Activated CD4-positive, alpha-beta memory T cell treated with anti-CD3 and anti-CD28 coated beads for 36 hours (primary cell): ENCODE measurements at regions not wholly inside any gene's neighbourhood (a gene's known extent, or its start where the extent isn't known, plus 50 kb on each side); places are given as distances from the start of the nearest gene placed in this dataset.

Experiments used
- CTCF ChIA-PET: fragments of 350-600 bp; sonication (Branson Sonifier 250); formaldehyde crosslinking; loops from one replicate; lab custom pipeline; 2021; ENCODE audit warnings: antibody characterized with exemption, inconsistent platforms; lab: Charles Lee
- POLR2A ChIA-PET: fragments of 350-600 bp; sonication (Branson Sonifier 250); formaldehyde crosslinking; loops from one replicate; lab custom pipeline; 2021; ENCODE audit warnings: antibody characterized with exemption; lab: Charles Lee
- DNase-seq: peaks from one replicate; pipeline ENCODE4 v3.0.0-alpha.2; 2020
- H3K27ac Mint-ChIP-seq: one replicate; pipeline ENCODE4 v1.8.0; 2021; ENCODE audit warnings: mixed read lengths
- H3K27me3 Mint-ChIP-seq: one replicate; pipeline ENCODE4 v1.8.0; 2021; ENCODE audit warnings: mixed read lengths
- H3K36me3 Mint-ChIP-seq: one replicate; pipeline ENCODE4 v1.8.0; 2021; ENCODE audit warnings: mixed read lengths
- H3K4me1 Mint-ChIP-seq: one replicate; pipeline ENCODE4 v1.8.0; 2021; ENCODE audit warnings: low read depth, mixed read lengths
- H3K4me3 Mint-ChIP-seq: one replicate; pipeline ENCODE4 v1.8.0; 2021; ENCODE audit warnings: mild to moderate bottlenecking, mixed read lengths
- H3K9me3 Mint-ChIP-seq: one replicate; pipeline ENCODE4 v1.8.0; 2021; ENCODE audit warnings: mixed read lengths
- intact Hi-C: fragments of 100-400 bp; cut with micrococcal nuclease; formaldehyde crosslinking; loops from one replicate; pipeline ENCODE4 v1.15.1; 2023

- CTCF ChIA-PET = no interaction called here
These were observed 819.9 kb upstream of the PIK3C3 start for GRCh38 chr18:41135146-41135545.

GRCh38 chr18:41134426-41134825 is 820.6 kb upstream of the PIK3C3 start:
- H3K27ac Mint-ChIP-seq = no peak overlapping the region
- no peaks in the 10 kb centered on the region for H3K4me1 Mint-ChIP-seq
- POLR2A ChIA-PET = no interaction called here

More at GRCh38 chr18:41135146-41135545, 819.9 kb upstream of the PIK3C3 start:
- Mint-ChIP-seq H3K27me3 (no peaks in the 10 kb centered on the region), H3K4me1 (no peaks in the 10 kb centered on the region), H3K27ac (no peak overlapping the region), H3K9me3 (peaks cover 24% of the 10 kb centered on the region), H3K4me3 (no peak overlapping the region), H3K36me3 (no peaks in the 10 kb centered on the region)
- intact Hi-C loops = no loop called here
- POLR2A ChIA-PET = no interaction called here
- DNase-seq = no peak

GRCh38 chr18:41131050-41131449 is 824.0 kb upstream of the PIK3C3 start:
- peaks cover 21% of the 10 kb centered on the region for H3K9me3 Mint-ChIP-seq
- no peaks in the 10 kb centered on the region for H3K27me3 Mint-ChIP-seq
- ChIA-PET CTCF (interaction anchor here (1.3 kb wide), 1 partner anchor 196 kb away, joined by 4 read pairs; no protein-coding TSS in a partner anchor), POLR2A (no interaction called here)
- H3K36me3 Mint-ChIP-seq = no peaks in the 10 kb centered on the region
- no peak overlapping the region for H3K27ac Mint-ChIP-seq
- H3K4me1 Mint-ChIP-seq = no peaks in the 10 kb centered on the region
- H3K4me3 Mint-ChIP-seq = no peak overlapping the region
- no peak for DNase-seq
- intact Hi-C loops = no loop called here

More at GRCh38 chr18:41134426-41134825, 820.6 kb upstream of the PIK3C3 start:
- intact Hi-C loops = no loop called here
- Mint-ChIP-seq H3K9me3 (peaks cover 24% of the 10 kb centered on the region), H3K36me3 (no peaks in the 10 kb centered on the region), H3K4me3 (no peak overlapping the region), H3K27me3 (no peaks in the 10 kb centered on the region)
- CTCF ChIA-PET = no interaction called here
- no peak for DNase-seq

- intact Hi-C loops = no loop called here
- POLR2A ChIA-PET = no interaction called here
- H3K36me3 Mint-ChIP-seq = no peaks in the 10 kb centered on the region
- no peak overlapping the region for H3K4me3 Mint-ChIP-seq
- no peak for DNase-seq
- H3K27me3 Mint-ChIP-seq = no peaks in the 10 kb centered on the region
- H3K27ac Mint-ChIP-seq = no peak overlapping the region
- H3K9me3 Mint-ChIP-seq = peaks cover 22% of the 10 kb centered on the region
- no peaks in the 10 kb centered on the region for H3K4me1 Mint-ChIP-seq
- CTCF ChIA-PET = no interaction called here
These were observed 826.5 kb upstream of the PIK3C3 start for GRCh38 chr18:41128545-41128944.

- H3K27ac Mint-ChIP-seq = no peak overlapping the region
- intact Hi-C loops = no loop called here
- ChIA-PET CTCF (no interaction called here), POLR2A (no interaction called here)
- H3K36me3 Mint-ChIP-seq = no peaks in the 10 kb centered on the region
- peaks cover 21% of the 10 kb centered on the region for H3K9me3 Mint-ChIP-seq
- no peaks in the 10 kb centered on the region for H3K4me1 Mint-ChIP-seq
- H3K27me3 Mint-ChIP-seq = no peaks in the 10 kb centered on the region
- H3K4me3 Mint-ChIP-seq = no peak overlapping the region
- no peak for DNase-seq
These were observed 826.9 kb upstream of the PIK3C3 start for GRCh38 chr18:41128126-41128525.

- DNase-seq = no peak
- CTCF ChIA-PET = no interaction called here
These were observed 828.3 kb upstream of the PIK3C3 start for GRCh38 chr18:41126541-41127235.

GRCh38 chr18:41121116-41121826 is 833.8 kb upstream of the PIK3C3 start:
- Mint-ChIP-seq H3K4me1 (no peaks in the 10 kb centered on the region), H3K9me3 (peaks cover 21% of the 10 kb centered on the region), H3K27me3 (no peaks in the 10 kb centered on the region), H3K4me3 (no peak overlapping the region), H3K27ac (no peak overlapping the region), H3K36me3 (no peaks in the 10 kb centered on the region)
- DNase-seq = no peak
- CTCF ChIA-PET = no interaction called here
- POLR2A ChIA-PET = no interaction called here
- intact Hi-C loops = no loop called here

More at GRCh38 chr18:41126541-41127235, 828.3 kb upstream of the PIK3C3 start:
- POLR2A ChIA-PET = no interaction called here
- no peak overlapping the region for H3K27ac Mint-ChIP-seq
- no peaks in the 10 kb centered on the region for H3K4me1 Mint-ChIP-seq
- no peaks in the 10 kb centered on the region for H3K36me3 Mint-ChIP-seq
- H3K9me3 Mint-ChIP-seq = peaks cover 18% of the 10 kb centered on the region
- no peaks in the 10 kb centered on the region for H3K27me3 Mint-ChIP-seq
- no peak overlapping the region for H3K4me3 Mint-ChIP-seq
- intact Hi-C loops = no loop called here

GRCh38 chr18:41119031-41119430 is 836.0 kb upstream of the PIK3C3 start:
- Mint-ChIP-seq H3K4me1 (no peaks in the 10 kb centered on the region), H3K27ac (no peak overlapping the region), H3K4me3 (no peak overlapping the region), H3K27me3 (no peaks in the 10 kb centered on the region), H3K36me3 (no peaks in the 10 kb centered on the region), H3K9me3 (peaks cover 27% of the 10 kb centered on the region)
- intact Hi-C loops = no loop called here
- CTCF ChIA-PET = interaction anchor here (0.7 kb wide), 1 partner anchor 11 kb away, joined by 3 read pairs; no protein-coding TSS in a partner anchor
- no peak for DNase-seq
- POLR2A ChIA-PET = no interaction called here

- CTCF ChIA-PET = no interaction called here
- H3K4me1 Mint-ChIP-seq = no peaks in the 10 kb centered on the region
- no peak overlapping the region for H3K27ac Mint-ChIP-seq
- H3K4me3 Mint-ChIP-seq = no peak overlapping the region
- intact Hi-C loops = no loop called here
- no peak for DNase-seq
- H3K36me3 Mint-ChIP-seq = no peaks in the 10 kb centered on the region
- H3K27me3 Mint-ChIP-seq = no peaks in the 10 kb centered on the region
- POLR2A ChIA-PET = no interaction called here
- H3K9me3 Mint-ChIP-seq = peaks cover 41% of the 10 kb centered on the region
These were observed 841.0 kb upstream of the PIK3C3 start for GRCh38 chr18:41113885-41114482.

GRCh38 chr18:41099451-41099850 is 855.6 kb upstream of the PIK3C3 start:
- POLR2A ChIA-PET = no interaction called here
- CTCF ChIA-PET = no interaction called here
- no peak overlapping the region for H3K27ac Mint-ChIP-seq
- peaks cover 20% of the 10 kb centered on the region for H3K9me3 Mint-ChIP-seq
- H3K4me1 Mint-ChIP-seq = no peaks in the 10 kb centered on the region
- H3K27me3 Mint-ChIP-seq = no peaks in the 10 kb centered on the region
- H3K4me3 Mint-ChIP-seq = no peak overlapping the region
- DNase-seq = no peak
- intact Hi-C loops = no loop called here
- no peaks in the 10 kb centered on the region for H3K36me3 Mint-ChIP-seq

GRCh38 chr18:41096504-41096903 is 858.5 kb upstream of the PIK3C3 start:
- no peak overlapping the region for H3K27ac Mint-ChIP-seq
- no peak for DNase-seq
- no peaks in the 10 kb centered on the region for H3K4me1 Mint-ChIP-seq
- ChIA-PET CTCF (no interaction called here), POLR2A (no interaction called here)
- no peaks in the 10 kb centered on the region for H3K36me3 Mint-ChIP-seq
- no peak overlapping the region for H3K4me3 Mint-ChIP-seq
- intact Hi-C loops = no loop called here
- H3K9me3 Mint-ChIP-seq = peaks cover 20% of the 10 kb centered on the region
- no peaks in the 10 kb centered on the region for H3K27me3 Mint-ChIP-seq

GRCh38 chr18:41077076-41077475 is 878.0 kb upstream of the PIK3C3 start:
- no peaks in the 10 kb centered on the region for H3K36me3 Mint-ChIP-seq
- intact Hi-C loops = no loop called here
- H3K9me3 Mint-ChIP-seq = peaks cover 33% of the 10 kb centered on the region
- POLR2A ChIA-PET = interaction anchor here (0.6 kb wide), 1 partner anchor 91 kb away, joined by 3 read pairs; no protein-coding TSS in a partner anchor
- no peaks in the 10 kb centered on the region for H3K27me3 Mint-ChIP-seq
- DNase-seq = no peak
- H3K27ac Mint-ChIP-seq = no peak overlapping the region
- H3K4me3 Mint-ChIP-seq = no peak overlapping the region
- CTCF ChIA-PET = no interaction called here
- no peaks in the 10 kb centered on the region for H3K4me1 Mint-ChIP-seq
